Keratinocyte (primary cell): ENCODE measurements at regions not wholly inside any gene's neighbourhood (a gene's known extent, or its start where the extent isn't known, plus 50 kb on each side); places are given as distances from the start of the nearest gene placed in this dataset.

Experiments used
- DNase-seq: peaks from one replicate; pipeline ENCODE4 v3.0.0-alpha.2; 2011; ENCODE audit warnings: low read depth, missing footprints, low spot score
- FAIRE-seq: peaks from 2 replicates; lab custom pipeline; 2011; peaks lifted over from hg19 to GRCh38; lab: Jason Lieb, UNC
- H2AFZ ChIP-seq: 2 replicates; pipeline ENCODE4 v1.6.0; 2012; ENCODE audit warnings: low read length, control low read depth, inconsistent platforms; ENCODE audit not compliant: control insufficient read depth
- H3K27ac ChIP-seq: 2 replicates; pipeline ENCODE4 v1.5.1; 2011; ENCODE audit warnings: low read length; ENCODE audit not compliant: control insufficient read depth, insufficient read depth
- H3K27me3 ChIP-seq: 3 replicates; pipeline ENCODE4 v1.6.0; 2011; ENCODE audit warnings: low read length; ENCODE audit not compliant: control insufficient read depth, insufficient read depth; ENCODE audit errors: extremely low read depth
- H3K36me3 ChIP-seq, 2 experiments: 2 replicates in 1 of 2; 3 replicates in 1 of 2; pipeline ENCODE4 v1.5.1; 2011; ENCODE audit warnings: low read length in 2 of 2, mild to moderate bottlenecking in 1 of 2; ENCODE audit not compliant: control insufficient read depth in 2 of 2, insufficient read depth in 2 of 2; ENCODE audit errors: extremely low read depth in 1 of 2
- H3K4me1 ChIP-seq: 3 replicates; pipeline ENCODE4 v1.5.1; 2011; ENCODE audit warnings: low read length; ENCODE audit not compliant: control insufficient read depth, insufficient read depth; ENCODE audit errors: extremely low read depth
- H3K4me2 ChIP-seq: 3 replicates; pipeline ENCODE4 v1.6.0; 2011; ENCODE audit warnings: low read depth, low read length; ENCODE audit not compliant: control insufficient read depth, insufficient read depth; ENCODE audit errors: extremely low read depth
- H3K4me3 ChIP-seq, 3 experiments: fragments of 200-600 bp in 1 of 3; sonication (generic) in 1 of 3; 2 replicates in 2 of 3; 3 replicates in 1 of 3; pipeline ENCODE4 v1.5.1; 2011 to 2016; ENCODE audit warnings: low read length in 3 of 3, mild to moderate bottlenecking in 3 of 3, control low read depth in 2 of 3, inconsistent platforms in 1 of 3, low read depth in 1 of 3, mixed read lengths in 1 of 3, mixed run types in 1 of 3, moderate library complexity in 1 of 3; ENCODE audit not compliant: control insufficient read depth in 2 of 3, insufficient read depth in 2 of 3; ENCODE audit errors: extremely low read depth in 1 of 3
- H3K79me2 ChIP-seq: 2 replicates; pipeline ENCODE4 v1.6.0; 2012; ENCODE audit warnings: low read length; ENCODE audit not compliant: control insufficient read depth, insufficient read depth
- H3K9ac ChIP-seq: 3 replicates; pipeline ENCODE4 v1.6.0; 2011; ENCODE audit warnings: low read length; ENCODE audit not compliant: control insufficient read depth, insufficient read depth; ENCODE audit errors: extremely low read depth
- H3K9me1 ChIP-seq: 3 replicates; pipeline ENCODE4 v1.6.0; 2011; ENCODE audit warnings: low read length; ENCODE audit not compliant: control insufficient read depth, insufficient read depth; ENCODE audit errors: extremely low read depth
- H3K9me3 ChIP-seq: 2 replicates; pipeline ENCODE4 v1.5.1; 2012; ENCODE audit warnings: low read depth, low read length; ENCODE audit not compliant: control insufficient read depth
- H4K20me1 ChIP-seq: 3 replicates; pipeline ENCODE4 v1.6.0; 2011; ENCODE audit warnings: low read length; ENCODE audit not compliant: control insufficient read depth, insufficient read depth; ENCODE audit errors: extremely low read depth
- EZH2 ChIP-seq: IDR thresholded peaks from one replicate; pipeline ENCODE4 v1.6.1; 2012; ENCODE audit warnings: inconsistent platforms, mild to moderate bottlenecking, low read length, moderate library complexity
- dilution Hi-C: fragments of 300-500 bp; cut with MboI; formaldehyde crosslinking; loops from one replicate; pipeline ENCODE4 v1.7.0; 2020; ENCODE audit warnings: low sequenced_read_pairs; ENCODE audit not compliant: extremely low pct_ligation_motif_present
- TF ChIP-seq, protein P1 (sequence below), 3 experiments: IDR thresholded peaks in 1 of 3; conservative IDR thresholded peaks in 1 of 3; optimal IDR thresholded peaks in 1 of 3; 2 replicates in 2 of 3; 3 replicates in 1 of 3; pipeline versions ENCODE3 to v1.5.1; 2011; ENCODE audit warnings: low read length in 3 of 3, mild to moderate bottlenecking in 3 of 3, moderate library complexity in 2 of 3, control low read depth in 1 of 3, inconsistent platforms in 1 of 3; ENCODE audit not compliant: insufficient read depth in 2 of 3; ENCODE audit errors: extremely low read depth in 1 of 3

DNA sequence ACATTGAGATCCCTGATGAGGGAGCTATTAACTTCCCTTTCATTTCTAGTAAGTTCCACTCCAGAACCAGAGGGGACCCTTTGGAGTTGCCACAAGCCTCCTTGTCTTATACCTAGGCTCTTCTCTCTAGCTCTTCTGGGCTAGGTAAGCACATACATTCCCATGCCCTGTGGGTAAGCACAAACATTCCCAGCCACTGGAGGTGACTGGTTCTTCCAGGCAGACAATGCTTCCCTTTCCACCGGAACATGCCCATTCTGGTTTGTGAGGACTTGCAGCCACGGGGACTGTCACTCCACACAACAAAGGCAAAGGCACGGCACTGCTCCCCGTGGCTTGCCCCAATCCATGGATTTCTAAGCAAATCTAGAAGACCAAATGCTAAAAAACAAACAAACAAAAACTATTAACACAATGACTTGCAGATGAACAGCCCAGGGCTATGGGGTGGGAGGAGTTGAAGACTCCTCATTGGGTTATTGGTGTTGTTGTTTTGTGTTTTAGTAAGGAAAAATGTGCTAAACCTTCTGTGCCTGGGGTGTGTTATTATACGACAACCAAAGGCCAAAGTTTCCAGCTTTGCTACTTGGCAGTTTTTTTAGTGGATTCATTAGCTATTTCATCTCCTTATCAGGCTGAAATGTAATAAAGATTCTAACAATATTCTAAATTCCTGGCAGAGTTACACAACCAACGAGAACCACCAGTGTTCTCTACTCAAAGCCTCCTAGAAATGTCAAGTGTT, 276.2 kb downstream of the SYK start:
- Histone ChIP-seq H3K9me1 (no peaks in the 10 kb centered on the region), H3K27ac (no peak overlapping the region), H3K4me3 (no peak overlapping the region), H2AFZ (no peak overlapping the region), H3K27me3 (no peaks in the 10 kb centered on the region), H3K4me1 (peaks cover 2% of the 10 kb centered on the region), H3K9me3 (no peaks in the 10 kb centered on the region), H4K20me1 (no peaks in the 10 kb centered on the region), H3K79me2 (no peaks in the 10 kb centered on the region), H3K9ac (no peak overlapping the region), H3K36me3 (no peaks in the 10 kb centered on the region), H3K4me2 (no peak overlapping the region)
- FAIRE-seq (no peak), DNase-seq (no peak)
- no peak for TF ChIP-seq EZH2
- TF ChIP-seq, protein P1, sequence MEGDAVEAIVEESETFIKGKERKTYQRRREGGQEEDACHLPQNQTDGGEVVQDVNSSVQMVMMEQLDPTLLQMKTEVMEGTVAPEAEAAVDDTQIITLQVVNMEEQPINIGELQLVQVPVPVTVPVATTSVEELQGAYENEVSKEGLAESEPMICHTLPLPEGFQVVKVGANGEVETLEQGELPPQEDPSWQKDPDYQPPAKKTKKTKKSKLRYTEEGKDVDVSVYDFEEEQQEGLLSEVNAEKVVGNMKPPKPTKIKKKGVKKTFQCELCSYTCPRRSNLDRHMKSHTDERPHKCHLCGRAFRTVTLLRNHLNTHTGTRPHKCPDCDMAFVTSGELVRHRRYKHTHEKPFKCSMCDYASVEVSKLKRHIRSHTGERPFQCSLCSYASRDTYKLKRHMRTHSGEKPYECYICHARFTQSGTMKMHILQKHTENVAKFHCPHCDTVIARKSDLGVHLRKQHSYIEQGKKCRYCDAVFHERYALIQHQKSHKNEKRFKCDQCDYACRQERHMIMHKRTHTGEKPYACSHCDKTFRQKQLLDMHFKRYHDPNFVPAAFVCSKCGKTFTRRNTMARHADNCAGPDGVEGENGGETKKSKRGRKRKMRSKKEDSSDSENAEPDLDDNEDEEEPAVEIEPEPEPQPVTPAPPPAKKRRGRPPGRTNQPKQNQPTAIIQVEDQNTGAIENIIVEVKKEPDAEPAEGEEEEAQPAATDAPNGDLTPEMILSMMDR (optimal IDR thresholded peaks at IDR 0.05 in 1 of 3, IDR thresholded peaks at IDR 0.05 in 1 of 3, conservative IDR thresholded peaks at IDR 0.05 in 1 of 3; ENCODE audit: extremely low read depth in 1 of 3, insufficient read depth in 2 of 3, low read length in 3 of 3): no peak
- dilution Hi-C loops: no loop called here

- dilution Hi-C loops: no loop called here
- Histone ChIP-seq H4K20me1 (no peaks in the 10 kb centered on the region), H3K79me2 (no peaks in the 10 kb centered on the region), H3K9ac (no peak overlapping the region), H3K4me3 (no peak overlapping the region), H3K27me3 (no peaks in the 10 kb centered on the region), H3K4me1 (peaks cover 2% of the 10 kb centered on the region), H3K4me2 (no peak overlapping the region), H3K36me3 (no peaks in the 10 kb centered on the region), H3K9me3 (no peaks in the 10 kb centered on the region), H3K9me1 (no peaks in the 10 kb centered on the region), H2AFZ (no peak overlapping the region), H3K27ac (no peak overlapping the region)
- FAIRE-seq (no peak), DNase-seq (no peak)
- TF ChIP-seq EZH2: no peak
- TF ChIP-seq, protein P1 (optimal IDR thresholded peaks at IDR 0.05 in 1 of 3, IDR thresholded peaks at IDR 0.05 in 1 of 3, conservative IDR thresholded peaks at IDR 0.05 in 1 of 3; ENCODE audit: extremely low read depth in 1 of 3, insufficient read depth in 2 of 3, low read length in 3 of 3): no peak
Observed at GRCh38 chr9:91078369-91078695, 276.7 kb downstream of the SYK start.
